ENCODE measurements at regions not wholly inside any gene's neighbourhood (a gene's known extent, or its start where the extent isn't known, plus 50 kb on each side); places are given as distances from the start of the nearest gene placed in this dataset.

DNA sequence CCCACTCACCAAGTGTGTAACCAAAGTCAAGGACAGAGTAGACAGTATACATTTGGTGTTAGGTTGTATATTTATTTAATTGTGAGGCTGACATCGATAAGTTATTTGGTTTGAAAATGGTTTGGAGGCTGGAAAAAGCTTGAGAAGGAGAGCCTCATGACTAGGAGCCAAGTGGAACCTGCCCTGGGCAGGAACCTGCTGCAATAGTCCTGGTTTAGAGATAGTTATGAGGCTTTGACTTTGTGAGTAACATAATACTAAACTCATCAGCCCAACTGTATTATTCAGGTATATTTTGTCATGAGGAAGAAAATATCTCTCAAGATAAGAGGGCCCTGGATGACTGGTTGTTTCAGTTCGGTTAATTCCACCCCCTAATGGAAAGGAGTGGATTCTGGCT, 234.3 kb upstream of the CYRIA start:
- DNase-seq (ENCODE audit: low spot score): no peak

DNA sequence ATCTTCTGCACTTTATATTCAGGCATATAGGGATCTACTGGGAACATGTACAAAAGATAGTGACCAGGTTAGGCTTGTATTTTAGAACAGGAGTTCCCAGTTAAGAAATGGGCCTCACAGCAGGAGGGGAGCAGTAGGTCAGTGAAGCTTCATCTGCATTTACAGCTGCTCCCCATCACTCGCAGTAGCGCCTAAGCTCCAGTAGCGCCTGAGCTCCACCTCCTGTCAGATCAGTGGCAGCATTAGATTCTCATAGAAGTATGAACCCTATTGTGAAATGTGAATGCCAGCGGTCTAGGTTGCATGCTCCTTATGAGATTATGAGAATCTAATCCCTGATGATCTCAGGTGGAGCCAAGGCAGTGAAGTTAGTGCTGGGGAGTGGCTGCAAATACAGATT, 224.4 kb upstream of the CYRIA start:
- DNase-seq (ENCODE audit: low spot score): no peak

DNA sequence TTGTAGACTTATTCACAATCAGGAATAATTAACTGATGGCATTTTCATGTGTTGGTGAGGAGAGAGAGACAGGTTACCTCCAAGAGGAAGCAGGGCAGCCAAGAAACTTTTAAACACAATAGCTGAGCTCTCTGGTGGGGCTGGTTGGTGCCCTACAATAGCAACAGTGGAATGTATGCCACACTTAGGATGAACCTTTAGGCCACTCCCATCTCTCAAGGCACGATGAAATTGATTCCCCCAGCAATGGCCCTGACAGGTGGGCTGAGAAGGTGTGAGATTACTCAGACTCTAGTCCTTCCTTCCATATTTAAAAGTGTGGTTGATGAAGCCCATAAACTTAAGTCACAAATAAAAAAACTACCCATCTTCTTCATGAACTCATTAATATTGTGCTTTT, 219.4 kb upstream of the CYRIA start:
- no peak for DNase-seq (ENCODE audit: low spot score)

DNA sequence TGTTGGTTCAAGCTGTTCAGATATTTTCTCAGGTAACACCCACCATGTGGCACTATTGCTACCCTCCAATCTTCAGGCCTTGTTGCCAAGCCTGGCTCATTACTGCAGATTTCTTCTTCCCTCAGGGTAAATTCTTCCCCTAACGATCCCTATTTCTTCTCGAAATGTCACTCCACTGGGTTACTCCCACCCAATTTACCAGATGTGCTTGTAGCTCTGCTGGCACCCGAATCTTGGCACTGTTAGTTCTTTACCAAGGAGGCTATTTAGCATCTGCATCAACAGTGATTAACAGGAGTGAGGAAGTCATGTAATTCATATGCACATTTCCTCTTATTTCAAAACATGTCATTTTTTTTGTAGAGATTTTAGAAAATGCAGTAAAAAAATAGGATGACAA, 217.1 kb upstream of the CYRIA start:
- DNase-seq (ENCODE audit: low spot score): no peak

DNA sequence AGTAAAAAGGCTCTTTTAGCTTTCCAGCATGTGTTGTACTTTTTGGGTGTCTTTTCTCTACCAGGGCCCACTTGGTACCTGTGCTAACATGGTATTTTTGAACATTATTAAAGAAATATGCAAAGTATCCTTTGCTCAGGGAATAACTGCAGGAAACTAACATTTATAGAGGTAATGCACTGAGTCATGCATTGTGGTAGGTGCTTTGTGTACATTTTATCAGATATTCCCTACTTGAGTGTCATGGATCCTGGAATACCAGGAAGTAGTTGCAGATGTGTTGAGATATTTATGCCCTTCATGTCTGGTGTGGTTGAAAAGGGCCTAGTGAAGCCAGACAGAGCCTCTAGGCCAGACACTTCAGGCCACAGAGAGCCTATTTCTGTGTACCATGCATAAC, 215.5 kb upstream of the CYRIA start:
- no peak for DNase-seq (ENCODE audit: low spot score)

DNA sequence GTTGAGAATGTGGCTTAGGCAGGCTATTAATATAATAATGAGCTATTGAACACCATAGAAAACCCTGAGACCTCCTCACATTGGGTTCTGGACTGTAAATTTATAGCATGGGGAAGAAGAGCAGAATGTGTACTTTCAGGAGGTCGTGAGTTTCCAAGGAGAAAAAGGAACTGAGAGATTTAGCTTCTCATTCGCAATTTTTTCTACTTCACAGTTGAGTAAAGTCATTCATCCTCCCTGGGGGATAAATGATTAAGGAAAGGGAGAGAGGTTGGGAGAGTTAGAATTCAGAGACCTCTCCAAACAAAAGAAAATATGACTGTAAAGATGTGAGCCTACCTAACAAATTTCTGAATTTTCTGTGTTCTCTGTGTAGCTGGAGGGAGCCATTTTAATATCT, 205.8 kb upstream of the CYRIA start:
- DNase-seq (ENCODE audit: low spot score): no peak

DNA sequence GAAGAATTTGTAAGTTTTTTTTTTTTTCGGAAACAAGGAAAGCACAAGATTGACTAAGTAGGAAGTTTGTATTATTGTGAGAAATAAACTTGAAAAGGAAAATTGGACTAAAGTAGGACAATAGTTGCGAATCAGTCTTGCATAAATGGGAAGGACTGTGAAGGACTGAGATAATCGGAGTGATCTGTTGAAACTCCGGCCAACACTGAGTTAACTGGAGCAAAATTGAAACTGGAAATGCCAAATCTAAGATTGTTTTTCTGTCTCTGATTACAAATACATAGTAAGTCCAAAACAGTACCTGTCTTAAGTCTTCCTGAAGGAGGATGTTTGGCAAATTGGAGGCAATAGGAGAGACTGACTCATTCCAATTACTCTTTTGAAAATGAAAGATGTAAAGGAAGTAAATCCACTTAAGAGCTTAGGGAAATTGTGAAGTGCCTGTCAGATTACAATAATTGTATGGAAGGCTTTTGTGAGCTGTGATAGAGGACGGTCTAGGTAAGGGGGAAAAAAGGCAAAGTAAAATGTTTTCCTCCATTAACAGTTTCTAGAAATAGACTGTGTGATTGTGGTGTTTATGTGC, 204.9 kb upstream of the CYRIA start:
- no peak for DNase-seq (ENCODE audit: low spot score)

DNA sequence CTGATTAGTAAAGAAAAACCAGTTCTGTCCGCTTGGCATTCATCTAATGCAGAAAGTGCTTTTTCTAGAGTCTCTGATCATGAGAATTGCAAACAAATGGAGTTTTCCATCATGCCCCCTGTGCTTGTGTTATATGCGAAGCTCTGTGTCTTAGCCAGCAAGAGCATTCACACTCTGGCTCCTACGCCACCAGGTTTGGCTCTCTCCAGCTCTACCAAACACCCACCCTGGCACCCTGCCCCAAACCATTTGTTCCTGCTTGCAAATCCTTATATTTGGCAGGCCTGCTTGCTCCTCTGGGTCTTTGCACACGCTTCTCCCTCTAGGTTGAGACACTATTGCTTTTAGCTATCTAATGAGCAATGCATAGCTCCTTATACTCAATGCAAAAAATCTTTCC, 204.1 kb upstream of the CYRIA start:
- DNase-seq (ENCODE audit: low spot score): no peak

DNA sequence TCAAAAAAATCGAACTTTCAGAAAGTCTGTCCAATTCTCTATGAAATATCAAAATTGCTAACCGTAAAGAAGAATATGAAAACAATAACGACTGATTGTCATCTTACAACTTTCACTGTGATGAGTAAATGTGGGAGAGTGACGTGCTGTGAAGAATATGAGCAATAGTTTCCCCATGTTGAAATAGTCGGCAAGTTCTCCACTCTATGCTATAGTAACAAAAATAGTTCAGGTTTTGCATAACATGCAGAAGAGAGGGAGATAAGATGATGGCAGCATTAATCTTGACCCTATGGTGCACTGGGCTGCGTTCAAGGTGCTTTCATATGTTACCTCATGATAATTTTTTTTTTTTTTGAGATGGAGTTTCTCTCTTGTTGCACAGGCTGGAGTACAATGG, 196.8 kb upstream of the CYRIA start:
- no peak for DNase-seq (ENCODE audit: low spot score)

DNA sequence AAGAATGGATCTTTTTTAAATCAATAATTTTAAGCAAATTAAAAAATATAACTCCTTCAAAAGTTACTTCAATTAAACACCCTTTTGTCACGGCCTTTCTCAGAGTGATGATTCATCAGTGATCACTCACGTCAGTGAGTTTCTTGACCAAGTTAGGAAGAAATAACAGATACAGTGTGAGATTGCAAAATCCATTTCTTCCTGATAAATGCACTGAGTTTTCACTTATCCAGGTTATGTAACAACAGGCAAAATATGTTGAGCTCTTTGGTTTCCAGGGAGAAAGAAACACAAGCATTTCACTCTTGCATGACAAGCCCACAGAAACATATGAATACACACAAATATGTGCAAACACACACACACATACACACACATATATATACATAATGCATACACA, 195.9 kb upstream of the CYRIA start:
- DNase-seq (ENCODE audit: low spot score): no peak

DNA sequence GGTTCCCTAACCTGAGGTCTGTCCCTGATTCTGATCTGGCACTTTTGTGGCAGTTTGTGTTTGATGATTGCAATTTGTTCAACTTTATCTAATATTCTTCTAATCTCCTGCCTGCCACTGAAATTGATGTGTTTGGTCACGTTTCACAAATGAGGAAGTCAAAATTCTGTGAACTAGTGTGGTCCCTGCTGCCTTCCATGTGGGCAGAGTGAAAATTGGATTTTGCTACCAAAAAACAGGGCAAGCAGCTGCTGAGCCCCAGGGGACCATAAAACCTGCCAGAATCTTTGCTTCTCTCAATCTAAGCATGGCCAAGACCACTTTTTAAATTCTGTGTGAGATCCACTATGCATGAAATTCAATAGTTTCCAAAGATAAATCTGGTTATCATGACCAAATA, 195.5 kb upstream of the CYRIA start:
- DNase-seq (ENCODE audit: low spot score): no peak

DNA sequence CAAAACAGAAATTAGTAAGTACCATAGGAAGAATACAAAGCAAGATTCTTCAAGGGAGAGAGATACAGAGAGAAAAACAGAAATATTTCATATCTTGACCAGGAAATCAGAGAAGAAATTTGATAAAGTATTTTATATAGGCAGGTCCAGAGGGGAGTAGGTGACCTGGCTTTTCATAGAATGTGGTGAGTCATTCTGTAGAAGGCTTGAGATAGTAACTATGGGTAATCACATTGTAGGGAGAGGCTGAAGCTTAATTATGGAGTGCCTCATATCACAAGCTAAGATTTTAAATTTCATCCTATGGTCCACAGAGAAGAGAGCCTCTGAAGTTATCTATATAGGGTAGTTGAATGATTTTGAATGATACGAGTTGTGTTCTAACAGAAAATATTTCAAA, 195.0 kb upstream of the CYRIA start:
- DNase-seq (ENCODE audit: low spot score): no peak

DNA sequence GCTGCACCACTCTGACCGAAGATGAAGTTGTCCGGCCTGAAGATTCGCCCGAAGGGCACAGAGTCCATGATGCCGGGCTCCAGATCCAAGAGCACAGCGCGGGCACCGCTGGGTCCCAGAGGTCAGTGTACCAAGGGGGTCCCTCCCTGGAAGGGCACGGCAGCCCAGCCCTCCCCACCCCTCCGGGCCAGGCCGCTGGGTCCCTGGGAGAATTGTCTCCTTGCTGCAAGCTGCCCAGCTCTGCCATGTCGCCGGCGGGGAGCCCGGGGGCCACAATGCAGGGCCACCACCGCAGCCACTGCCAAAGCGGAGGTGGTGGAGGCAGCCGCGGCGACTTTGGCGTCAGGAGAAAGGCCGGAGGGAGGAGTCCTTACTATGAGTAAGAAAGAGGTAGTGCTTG, 189.5 kb upstream of the CYRIA start:
- no peak for DNase-seq (ENCODE audit: low spot score)

DNA sequence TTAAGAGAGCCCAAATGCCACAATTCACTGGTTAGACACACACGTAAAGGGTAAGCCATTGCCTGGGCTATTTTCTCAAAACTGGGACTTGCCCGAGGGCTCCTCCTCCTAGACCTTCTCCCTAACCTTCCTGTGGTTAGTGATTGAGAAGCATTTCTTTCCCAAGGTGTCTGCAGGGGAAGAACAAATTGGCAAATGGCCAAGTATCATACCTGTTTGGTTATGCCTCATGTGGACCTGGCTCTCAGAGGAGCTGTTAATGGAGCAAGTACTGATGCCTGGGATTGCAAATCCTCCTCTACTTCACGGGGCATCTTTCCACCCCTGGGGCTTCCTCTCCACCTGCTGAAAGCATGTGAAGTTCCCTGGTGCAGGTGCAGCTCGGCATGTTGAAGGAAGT, 187.5 kb upstream of the CYRIA start:
- DNase-seq (ENCODE audit: low spot score): no peak

DNA sequence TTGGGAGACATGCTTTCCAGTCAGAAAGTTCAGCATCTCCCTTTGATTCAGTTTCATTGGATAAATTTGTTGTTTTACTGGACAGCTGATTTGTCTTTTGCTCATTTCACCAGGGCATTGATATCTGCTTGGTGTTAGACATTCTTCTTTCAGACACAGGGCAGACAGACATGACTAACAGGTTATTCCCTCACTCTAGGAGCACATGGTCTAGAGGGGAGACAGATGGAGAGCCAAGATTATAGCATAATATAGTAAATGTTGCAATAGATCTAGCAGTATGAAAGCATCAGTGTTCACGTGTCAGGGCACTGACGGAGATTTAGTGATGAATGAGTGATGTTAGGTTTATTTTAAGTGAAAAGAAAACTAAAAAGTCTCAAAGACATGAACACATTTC, 187.0 kb upstream of the CYRIA start:
- no peak for DNase-seq (ENCODE audit: low spot score)

DNA sequence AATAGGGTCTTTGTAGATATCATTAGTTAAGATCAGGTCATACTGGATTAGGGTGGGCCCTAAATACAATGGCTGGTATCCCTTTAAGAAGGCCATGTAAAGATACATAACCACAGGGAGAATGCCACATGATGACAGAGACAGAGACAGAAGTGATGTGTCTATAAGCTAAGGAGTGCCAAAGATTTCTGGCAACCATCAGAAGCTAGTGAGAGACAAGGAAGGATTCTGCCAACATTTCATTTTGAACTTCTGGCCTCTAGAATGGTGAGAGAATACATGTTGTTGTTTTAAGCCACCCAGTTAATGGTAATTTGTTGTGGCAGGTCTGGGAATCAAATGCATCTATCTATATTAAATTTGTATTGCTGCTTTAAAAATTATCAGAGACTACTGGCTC, 185.5 kb upstream of the CYRIA start:
- DNase-seq (ENCODE audit: low spot score): no peak

DNA sequence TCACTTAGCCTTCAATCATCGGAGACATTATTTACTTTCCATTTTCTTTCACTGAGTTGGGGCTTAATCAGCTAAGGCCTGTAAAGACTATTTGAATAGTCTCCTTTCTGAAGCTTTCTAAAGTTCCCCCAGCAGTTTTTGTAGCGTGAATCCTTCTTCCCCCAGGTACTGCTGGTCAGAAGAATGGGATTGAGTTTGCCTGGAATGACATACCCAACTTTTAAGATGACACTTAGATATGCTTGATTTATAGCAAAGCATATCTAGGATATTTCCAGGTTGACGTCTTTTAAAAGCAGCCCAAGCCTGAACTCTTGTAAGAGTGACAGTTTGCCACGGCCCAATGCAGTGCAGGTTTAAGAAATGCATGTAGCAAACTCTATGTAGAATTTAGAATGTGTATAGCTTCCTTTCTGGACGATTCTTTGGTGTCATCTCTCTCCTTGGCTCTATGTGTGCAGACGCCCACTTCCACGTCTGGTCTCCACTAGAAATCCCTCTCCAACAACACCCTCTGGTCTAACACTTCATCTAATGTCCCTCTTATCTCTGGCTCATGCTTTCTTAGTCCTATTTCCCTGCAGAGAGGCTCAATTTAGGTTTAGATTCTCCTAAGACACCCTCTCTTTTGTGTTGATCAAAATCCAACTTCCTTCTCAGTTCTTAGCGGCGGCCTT, 175.0 kb upstream of the CYRIA start:
- DNase-seq (ENCODE audit: low spot score): no peak

DNA sequence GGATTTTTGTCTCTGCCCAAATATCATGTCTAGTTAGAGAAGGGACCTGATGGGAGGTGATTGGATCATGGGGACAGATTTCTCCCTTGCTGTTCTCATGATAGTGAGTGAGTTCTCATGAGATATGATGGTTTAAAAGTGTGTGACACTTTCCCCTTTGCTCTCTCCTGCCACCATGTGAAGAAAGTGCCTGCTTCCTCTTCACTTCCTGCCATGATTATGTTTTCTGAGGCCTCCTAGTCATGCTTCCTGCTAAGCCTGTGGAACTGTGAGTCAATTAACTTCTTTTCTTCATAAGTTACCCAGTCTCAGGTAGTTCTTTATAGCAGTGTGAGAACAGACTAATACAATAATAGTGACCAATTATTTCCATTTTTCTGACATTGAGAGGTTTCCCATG, 167.3 kb upstream of the CYRIA start:
- DNase-seq (ENCODE audit: low spot score): no peak

DNA sequence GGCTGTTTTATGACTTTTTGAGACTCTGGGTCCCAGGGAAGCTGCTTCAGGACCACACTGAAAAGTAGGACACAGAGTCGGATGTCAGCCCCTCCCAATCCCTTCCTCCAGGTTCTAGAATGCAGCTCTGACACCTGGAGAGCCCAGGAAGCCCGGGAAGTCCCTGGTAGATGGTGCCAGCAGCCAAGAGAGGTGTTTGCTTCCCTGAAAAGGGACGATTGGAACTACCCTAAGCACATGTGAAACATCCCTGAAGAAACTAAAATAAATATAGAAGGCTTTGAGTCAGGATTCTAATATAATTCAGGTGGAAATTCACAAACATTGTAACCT, 163.2 kb upstream of the CYRIA start:
- no peak for DNase-seq (ENCODE audit: low spot score)

DNA sequence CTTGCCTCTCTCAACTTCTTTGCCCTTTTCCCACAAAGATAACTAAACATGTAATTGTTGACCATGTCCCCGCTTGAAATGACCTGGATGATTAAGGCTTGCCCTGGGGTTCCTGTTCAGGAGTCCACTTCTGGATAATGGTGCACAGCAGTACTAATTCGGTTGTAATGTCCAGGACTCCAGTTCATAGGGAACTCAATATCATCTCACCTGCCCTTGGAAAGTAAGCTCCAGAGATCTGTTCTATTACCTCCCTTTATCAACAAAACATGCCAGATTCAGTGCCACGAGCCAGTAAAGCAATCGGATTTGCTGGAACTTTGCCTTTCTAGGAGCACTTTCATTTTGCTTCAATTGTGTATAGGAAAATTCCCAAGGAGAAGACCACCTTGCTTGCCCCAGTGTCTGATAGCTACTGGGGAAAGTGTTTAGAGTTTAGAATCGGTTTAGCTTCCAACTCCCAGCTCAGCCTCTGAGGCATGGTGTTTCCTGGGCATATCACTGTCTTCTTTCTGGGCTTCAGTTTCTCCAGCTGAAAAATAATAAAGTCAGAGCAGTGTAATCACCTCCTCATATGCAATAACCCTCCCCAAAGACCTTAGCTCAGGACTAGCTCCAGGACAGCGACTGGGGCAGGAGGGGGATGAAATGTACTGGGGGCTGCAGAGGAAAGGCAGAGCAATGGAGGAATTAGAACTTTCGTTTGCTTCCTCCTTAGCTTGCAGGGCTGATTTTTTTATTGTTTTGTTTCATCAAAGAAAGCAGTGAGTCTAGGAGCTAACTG, 162.6 kb upstream of the CYRIA start:
- no peak for DNase-seq (ENCODE audit: low spot score)

DNA sequence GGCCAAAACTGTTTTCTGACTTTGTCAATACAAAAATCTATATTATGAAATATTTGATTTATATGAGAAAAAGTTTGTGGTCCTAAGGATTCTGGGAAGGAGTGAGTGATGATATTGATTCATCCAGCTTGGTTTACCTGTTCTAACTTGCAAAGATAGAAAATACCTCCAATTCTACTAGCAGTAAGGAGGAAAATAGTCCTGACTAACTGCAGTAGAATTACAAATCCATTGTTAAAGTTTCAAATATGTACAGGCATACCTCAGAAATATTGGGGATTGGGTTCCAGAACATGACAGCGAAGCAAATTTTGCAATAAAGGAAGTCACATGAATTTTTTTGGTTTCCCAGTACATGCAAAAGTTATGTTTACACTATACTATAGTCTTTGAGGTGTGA, 158.8 kb upstream of the CYRIA start:
- DNase-seq (ENCODE audit: low spot score): no peak

DNA sequence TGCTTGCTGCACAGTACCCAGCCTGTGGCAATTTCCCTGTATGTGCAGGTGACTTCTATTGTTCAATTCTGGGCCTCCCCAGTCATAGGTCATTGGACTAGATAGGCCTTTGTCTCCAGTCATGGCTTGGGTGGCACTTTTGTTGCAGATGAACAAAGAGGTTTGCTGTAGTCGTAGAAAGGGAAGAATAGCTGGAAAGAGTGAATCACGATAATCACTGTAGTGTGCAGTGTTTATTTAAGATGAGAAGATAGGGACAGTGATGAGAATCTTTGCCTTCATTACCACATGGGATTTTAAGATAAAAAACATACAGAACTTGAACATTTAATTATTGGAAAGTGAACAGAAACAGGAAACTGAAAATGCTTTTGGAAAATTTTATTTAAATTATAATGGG, 156.1 kb upstream of the CYRIA start:
- no peak for DNase-seq (ENCODE audit: low spot score)

DNA sequence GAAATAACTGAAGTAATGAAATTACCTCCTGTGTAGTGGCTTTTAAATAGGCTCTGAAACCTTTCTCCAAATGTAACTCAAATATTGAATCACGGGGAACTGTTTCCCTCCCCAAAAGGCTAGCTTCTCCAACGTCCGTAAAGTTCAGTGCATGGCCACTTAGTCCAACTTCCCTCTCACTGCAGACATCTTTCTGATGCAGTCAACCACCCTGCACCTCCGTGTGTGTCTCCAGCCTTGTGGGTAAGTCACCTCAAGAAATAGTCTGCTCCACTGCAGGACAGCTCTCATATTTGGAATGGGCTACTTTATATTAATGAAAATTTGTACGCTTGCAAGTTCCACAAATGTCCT, 152.5 kb upstream of the CYRIA start:
- DNase-seq (ENCODE audit: low spot score): no peak

All from ecto neural progenitor cell (in vitro differentiated cells).